MCF 10A (cell line): ENCODE measurements at regions not wholly inside any gene's neighbourhood (a gene's known extent, or its start where the extent isn't known, plus 50 kb on each side); places are given as distances from the start of the nearest gene placed in this dataset.

Source experiments
- BruUV-seq: library from RNA; stranded (reverse); fragments of 400-500 nt; replicated peaks from 2 replicates; lab custom pipeline; 2021; lab: Mats Ljungman, UMichigan
- CTCF ChIA-PET: fragments of 300-600 bp; sonication (Branson Sonifier 250); formaldehyde crosslinking; extraction: SDS; loops from one replicate; lab custom pipeline; 2021; ENCODE audit warnings: antibody characterized with exemption, inconsistent platforms; lab: Yijun Ruan, JAX
- POLR2A ChIA-PET: fragments of 300-600, 350-650 bp; sonication (Branson Sonifier 250); formaldehyde crosslinking; extraction: SDS; loops from one replicate; lab custom pipeline; 2020; ENCODE audit warnings: antibody characterized with exemption, inconsistent platforms; lab: Yijun Ruan, JAX
- DNase-seq: peaks from one replicate; pipeline ENCODE4 v3.0.0-alpha.2; 2018; ENCODE audit not compliant: unreplicated experiment
- H3K27ac Mint-ChIP-seq: one replicate; pipeline ENCODE4 v1.8.0; 2022; ENCODE audit warnings: mild to moderate bottlenecking, low read depth, mixed read lengths; ENCODE audit not compliant: unreplicated experiment
- H3K27me3 Mint-ChIP-seq: one replicate; pipeline ENCODE4 v1.8.0; 2022; ENCODE audit warnings: mixed read lengths; ENCODE audit not compliant: insufficient read depth, unreplicated experiment
- H3K36me3 Mint-ChIP-seq: one replicate; pipeline ENCODE4 v1.8.0; 2022; ENCODE audit warnings: mild to moderate bottlenecking, moderate library complexity, mixed read lengths; ENCODE audit not compliant: insufficient read depth, unreplicated experiment
- H3K4me1 Mint-ChIP-seq: one replicate; pipeline ENCODE4 v1.8.0; 2022; ENCODE audit warnings: mixed read lengths; ENCODE audit not compliant: insufficient read depth, unreplicated experiment
- H3K4me3 Mint-ChIP-seq: one replicate; pipeline ENCODE4 v1.8.0; 2022; ENCODE audit warnings: mild to moderate bottlenecking, moderate library complexity, mixed read lengths; ENCODE audit not compliant: unreplicated experiment
- H3K9me3 Mint-ChIP-seq: one replicate; pipeline ENCODE4 v1.8.0; 2022; ENCODE audit warnings: mixed read lengths; ENCODE audit not compliant: unreplicated experiment
- intact Hi-C: fragments of 100-400 bp; cut with micrococcal nuclease; formaldehyde crosslinking; loops from 2 replicates; pipeline ENCODE4 v1.14.1; 2022
- TF ChIP-seq, protein P1 (sequence below): fragments of 200-600 bp; IDR thresholded peaks from one replicate; pipeline ENCODE4 v1.8.0; 2022; ENCODE audit warnings: antibody characterized with exemption, mild to moderate bottlenecking; ENCODE audit not compliant: unreplicated experiment

GRCh38 chr9:86885232-86885631, 62.1 kb downstream of the GAS1 start:
- Mint-ChIP-seq H3K27me3 (no peaks in the 10 kb centered on the region), H3K4me3 (no peak overlapping the region)

GRCh38 chr9:86876621-86877196, 70.6 kb downstream of the GAS1 start:
- no peaks in the 10 kb centered on the region for H3K36me3 Mint-ChIP-seq
- H3K9me3 Mint-ChIP-seq, result no peaks in the 10 kb centered on the region
- TF ChIP-seq, protein P1, sequence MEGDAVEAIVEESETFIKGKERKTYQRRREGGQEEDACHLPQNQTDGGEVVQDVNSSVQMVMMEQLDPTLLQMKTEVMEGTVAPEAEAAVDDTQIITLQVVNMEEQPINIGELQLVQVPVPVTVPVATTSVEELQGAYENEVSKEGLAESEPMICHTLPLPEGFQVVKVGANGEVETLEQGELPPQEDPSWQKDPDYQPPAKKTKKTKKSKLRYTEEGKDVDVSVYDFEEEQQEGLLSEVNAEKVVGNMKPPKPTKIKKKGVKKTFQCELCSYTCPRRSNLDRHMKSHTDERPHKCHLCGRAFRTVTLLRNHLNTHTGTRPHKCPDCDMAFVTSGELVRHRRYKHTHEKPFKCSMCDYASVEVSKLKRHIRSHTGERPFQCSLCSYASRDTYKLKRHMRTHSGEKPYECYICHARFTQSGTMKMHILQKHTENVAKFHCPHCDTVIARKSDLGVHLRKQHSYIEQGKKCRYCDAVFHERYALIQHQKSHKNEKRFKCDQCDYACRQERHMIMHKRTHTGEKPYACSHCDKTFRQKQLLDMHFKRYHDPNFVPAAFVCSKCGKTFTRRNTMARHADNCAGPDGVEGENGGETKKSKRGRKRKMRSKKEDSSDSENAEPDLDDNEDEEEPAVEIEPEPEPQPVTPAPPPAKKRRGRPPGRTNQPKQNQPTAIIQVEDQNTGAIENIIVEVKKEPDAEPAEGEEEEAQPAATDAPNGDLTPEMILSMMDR, result no peak
- H3K4me3 Mint-ChIP-seq, result no peak overlapping the region
- H3K4me1 Mint-ChIP-seq, result no peaks in the 10 kb centered on the region
- no peaks in the 10 kb centered on the region for H3K27me3 Mint-ChIP-seq
- intact Hi-C loops, result no loop called here
- no peak for DNase-seq
- BruUV-seq, result no TSS peak
- no peak overlapping the region for H3K27ac Mint-ChIP-seq
- CTCF ChIA-PET, result no interaction called here
- POLR2A ChIA-PET, result no interaction called here

More at GRCh38 chr9:86885232-86885631, 62.1 kb downstream of the GAS1 start:
- no peaks in the 10 kb centered on the region for H3K4me1 Mint-ChIP-seq
- BruUV-seq, result no TSS peak
- no peak for DNase-seq
- intact Hi-C loops, result no loop called here
- POLR2A ChIA-PET, result no interaction called here
- H3K27ac Mint-ChIP-seq, result no peak overlapping the region
- CTCF ChIA-PET, result no interaction called here
- no peaks in the 10 kb centered on the region for H3K9me3 Mint-ChIP-seq
- TF ChIP-seq, protein P1, result no peak
- no peaks in the 10 kb centered on the region for H3K36me3 Mint-ChIP-seq

DNA sequence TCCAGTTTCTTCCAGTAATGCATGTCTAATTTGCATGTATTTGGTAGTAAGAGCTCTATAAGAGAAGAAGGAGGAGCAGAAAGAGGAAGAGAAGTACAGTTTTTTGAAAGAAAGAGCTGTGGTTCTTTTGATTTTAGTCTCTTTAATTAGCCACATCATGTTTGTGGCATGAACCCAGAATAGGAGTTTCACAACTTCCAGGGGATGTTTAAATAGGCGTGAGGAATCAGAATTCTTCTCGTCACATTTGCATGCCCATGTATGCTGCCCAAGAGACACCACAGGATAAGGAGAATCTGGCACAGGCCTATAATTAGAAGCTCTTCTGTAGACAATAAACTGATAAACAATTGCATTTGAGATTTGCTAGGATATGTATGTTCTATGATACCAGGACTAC, 78.7 kb downstream of the GAS1 start:
- intact Hi-C loops, result no loop called here
- Mint-ChIP-seq H3K27me3 (no peaks in the 10 kb centered on the region), H3K9me3 (no peaks in the 10 kb centered on the region), H3K4me1 (no peaks in the 10 kb centered on the region), H3K36me3 (peaks cover 5% of the 10 kb centered on the region), H3K4me3 (no peak overlapping the region), H3K27ac (no peak overlapping the region)
- ChIA-PET CTCF (no interaction called here), POLR2A (interaction anchor here (1.7 kb wide), 2 partner anchors 10 to 11 kb away, joined by 4 to 7 read pairs; no protein-coding TSS in a partner anchor)
- BruUV-seq, result no TSS peak
- TF ChIP-seq, protein P1, result no peak
- peak; percentile 38 for DNase-seq

GRCh38 chr9:86867804-86868313, 79.4 kb downstream of the GAS1 start:
- CTCF ChIA-PET, result interaction anchor here (0.6 kb wide), 1 partner anchor 21 kb away, joined by 4 read pairs; no protein-coding TSS in a partner anchor
- intact Hi-C loops, result no loop called here
- BruUV-seq, result no TSS peak
- no peak overlapping the region for H3K27ac Mint-ChIP-seq
- peaks cover 5% of the 10 kb centered on the region for H3K36me3 Mint-ChIP-seq
- TF ChIP-seq, protein P1, result no peak
- DNase-seq, result peak; percentile 43
- no peaks in the 10 kb centered on the region for H3K4me1 Mint-ChIP-seq
- POLR2A ChIA-PET, result interaction anchor here (1.7 kb wide), 2 partner anchors 9 to 10 kb away, joined by 4 to 7 read pairs; no protein-coding TSS in a partner anchor
- no peak overlapping the region for H3K4me3 Mint-ChIP-seq
- no peaks in the 10 kb centered on the region for H3K9me3 Mint-ChIP-seq
- no peaks in the 10 kb centered on the region for H3K27me3 Mint-ChIP-seq
